ENCODE measurements at regions not wholly inside any gene's neighbourhood (a gene's known extent, or its start where the extent isn't known, plus 50 kb on each side); places are given as distances from the start of the nearest gene placed in this dataset.

DNA sequence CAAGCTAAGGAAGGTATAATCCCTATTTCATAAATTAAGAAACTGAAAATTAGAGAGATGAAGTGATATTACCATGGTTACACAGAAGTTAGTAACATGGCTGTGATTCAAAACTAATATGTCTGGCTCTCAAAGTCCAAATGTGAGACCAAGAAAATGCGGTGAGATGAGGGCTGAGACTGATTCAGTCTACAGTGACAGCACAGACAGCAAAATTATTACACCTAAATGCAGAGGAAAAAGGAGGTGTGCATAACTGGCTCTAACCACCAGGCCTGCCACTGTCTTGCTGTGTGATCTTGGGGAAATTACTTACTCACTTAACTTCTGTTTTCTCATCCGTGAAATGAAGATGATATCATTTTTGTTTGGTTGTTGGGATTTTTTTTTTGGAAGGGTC is 270.0 kb upstream of the SOX9 start:
- Histone ChIP-seq H3K27ac (no peak overlapping the region), H3K9me3 (no peaks in the 10 kb centered on the region), H3K27me3 (no peaks in the 10 kb centered on the region), H3K36me3 (no peaks in the 10 kb centered on the region), H3K4me3 (no peak overlapping the region), H3K4me1 (no peaks in the 10 kb centered on the region)
- intact Hi-C loops (cut with DNase I): no loop called here
- TF ChIP-seq, protein P1, sequence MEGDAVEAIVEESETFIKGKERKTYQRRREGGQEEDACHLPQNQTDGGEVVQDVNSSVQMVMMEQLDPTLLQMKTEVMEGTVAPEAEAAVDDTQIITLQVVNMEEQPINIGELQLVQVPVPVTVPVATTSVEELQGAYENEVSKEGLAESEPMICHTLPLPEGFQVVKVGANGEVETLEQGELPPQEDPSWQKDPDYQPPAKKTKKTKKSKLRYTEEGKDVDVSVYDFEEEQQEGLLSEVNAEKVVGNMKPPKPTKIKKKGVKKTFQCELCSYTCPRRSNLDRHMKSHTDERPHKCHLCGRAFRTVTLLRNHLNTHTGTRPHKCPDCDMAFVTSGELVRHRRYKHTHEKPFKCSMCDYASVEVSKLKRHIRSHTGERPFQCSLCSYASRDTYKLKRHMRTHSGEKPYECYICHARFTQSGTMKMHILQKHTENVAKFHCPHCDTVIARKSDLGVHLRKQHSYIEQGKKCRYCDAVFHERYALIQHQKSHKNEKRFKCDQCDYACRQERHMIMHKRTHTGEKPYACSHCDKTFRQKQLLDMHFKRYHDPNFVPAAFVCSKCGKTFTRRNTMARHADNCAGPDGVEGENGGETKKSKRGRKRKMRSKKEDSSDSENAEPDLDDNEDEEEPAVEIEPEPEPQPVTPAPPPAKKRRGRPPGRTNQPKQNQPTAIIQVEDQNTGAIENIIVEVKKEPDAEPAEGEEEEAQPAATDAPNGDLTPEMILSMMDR (IDR thresholded peaks at IDR 0.05): no peak
- no peak for TF ChIP-seq POLR2A (IDR thresholded peaks at IDR 0.05)
- no peak for TF ChIP-seq POLR2AphosphoS5 (IDR thresholded peaks at IDR 0.05; ENCODE audit: insufficient read depth in 1 of 2, low read depth in 1 of 2)
- DNase-seq (ENCODE audit: extremely low spot score in 2 of 2): no peak

DNA sequence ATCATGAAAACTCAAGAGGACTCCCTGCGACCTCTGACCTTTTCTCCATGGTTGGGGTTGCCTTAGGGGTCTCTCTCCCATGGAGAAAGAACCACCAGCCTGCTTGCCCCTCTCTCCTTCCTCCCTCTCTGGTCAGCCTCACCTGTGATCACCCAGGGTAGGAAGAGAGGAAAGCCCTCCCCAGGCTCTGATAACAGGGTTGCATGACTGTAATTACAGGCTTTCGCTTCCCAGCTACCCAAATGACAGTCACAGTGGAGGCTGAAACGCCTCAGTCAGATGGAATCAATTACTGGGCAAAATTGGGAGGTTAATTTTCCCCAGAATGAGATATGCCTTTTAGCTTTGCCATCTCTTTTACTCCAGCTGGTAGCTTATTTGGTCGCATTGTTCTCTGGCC is 265.8 kb upstream of the SOX9 start:
- intact Hi-C loops (cut with DNase I): no loop called here
- TF ChIP-seq, protein P1 (IDR thresholded peaks at IDR 0.05): no peak
- no peak for TF ChIP-seq POLR2AphosphoS5 (IDR thresholded peaks at IDR 0.05; ENCODE audit: insufficient read depth in 1 of 2, low read depth in 1 of 2)
- no peak for TF ChIP-seq POLR2A (IDR thresholded peaks at IDR 0.05)
- DNase-seq (ENCODE audit: extremely low spot score in 2 of 2): no peak

DNA sequence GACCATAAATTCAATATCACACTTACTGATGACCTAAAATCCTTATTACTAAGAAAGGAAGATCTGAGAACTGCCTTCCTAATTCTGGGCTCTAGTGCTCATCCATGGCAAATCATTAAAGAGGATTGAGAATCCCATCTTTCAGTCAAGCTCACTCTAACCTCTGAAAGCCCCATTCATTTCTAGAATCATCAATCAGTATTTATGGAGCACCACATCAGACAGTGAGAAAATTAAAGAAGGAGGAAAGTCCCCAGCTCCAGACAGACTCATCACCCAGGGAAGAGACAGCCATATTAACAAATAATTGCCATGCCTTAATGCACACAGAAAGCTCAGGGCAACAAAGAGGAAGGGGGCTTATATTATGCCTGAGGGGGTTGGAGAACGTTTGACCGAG is 256.1 kb upstream of the SOX9 start:
- H3K27ac ChIP-seq: no peak overlapping the region
- H3K27me3 ChIP-seq: no peaks in the 10 kb centered on the region
- no peaks in the 10 kb centered on the region for H3K4me1 ChIP-seq
- no peak for DNase-seq (ENCODE audit: extremely low spot score in 2 of 2)
- H3K36me3 ChIP-seq: no peaks in the 10 kb centered on the region
- H3K9me3 ChIP-seq: no peaks in the 10 kb centered on the region
- no peak overlapping the region for H3K4me3 ChIP-seq
- intact Hi-C loops (cut with DNase I): no loop called here
- TF ChIP-seq POLR2AphosphoS5 (IDR thresholded peaks at IDR 0.05; ENCODE audit: insufficient read depth in 1 of 2, low read depth in 1 of 2) (no peak), POLR2A (IDR thresholded peaks at IDR 0.05) (no peak)
- TF ChIP-seq, protein P1 (IDR thresholded peaks at IDR 0.05): no peak

More for the DNA sequence above, 265.8 kb upstream of the SOX9 start:
- Histone ChIP-seq H3K4me3 (no peak overlapping the region), H3K9me3 (no peaks in the 10 kb centered on the region), H3K36me3 (no peaks in the 10 kb centered on the region), H3K27me3 (no peaks in the 10 kb centered on the region), H3K27ac (no peak overlapping the region), H3K4me1 (no peaks in the 10 kb centered on the region)

DNA sequence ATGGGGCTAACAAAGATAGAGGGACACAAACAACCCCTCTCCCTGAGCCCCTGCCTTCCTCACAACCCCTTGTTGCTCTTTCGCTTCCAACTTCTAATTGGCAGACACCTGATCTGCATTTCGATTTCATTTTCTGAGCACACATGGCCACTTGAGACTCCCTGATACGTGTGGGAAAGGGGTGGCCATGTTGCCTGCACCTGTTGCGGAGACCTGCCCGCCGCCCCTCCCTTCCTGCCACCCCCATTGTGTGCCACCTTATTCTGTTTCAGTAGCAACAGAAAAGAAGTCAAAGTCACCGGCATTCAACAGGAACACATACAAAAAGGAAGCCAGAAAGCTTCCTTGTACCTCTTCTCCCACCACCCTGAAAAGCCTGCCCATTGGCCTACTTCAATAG is 254.7 kb upstream of the SOX9 start:
- H3K36me3 ChIP-seq: no peaks in the 10 kb centered on the region
- no peaks in the 10 kb centered on the region for H3K27me3 ChIP-seq
- DNase-seq (ENCODE audit: extremely low spot score in 2 of 2): no peak
- intact Hi-C loops (cut with DNase I): no loop called here
- no peak overlapping the region for H3K4me3 ChIP-seq
- no peaks in the 10 kb centered on the region for H3K9me3 ChIP-seq
- H3K4me1 ChIP-seq: no peaks in the 10 kb centered on the region
- TF ChIP-seq POLR2A (IDR thresholded peaks at IDR 0.05) (no peak), POLR2AphosphoS5 (IDR thresholded peaks at IDR 0.05; ENCODE audit: insufficient read depth in 1 of 2, low read depth in 1 of 2) (no peak)
- TF ChIP-seq, protein P1 (IDR thresholded peaks at IDR 0.05): no peak
- no peak overlapping the region for H3K27ac ChIP-seq

DNA sequence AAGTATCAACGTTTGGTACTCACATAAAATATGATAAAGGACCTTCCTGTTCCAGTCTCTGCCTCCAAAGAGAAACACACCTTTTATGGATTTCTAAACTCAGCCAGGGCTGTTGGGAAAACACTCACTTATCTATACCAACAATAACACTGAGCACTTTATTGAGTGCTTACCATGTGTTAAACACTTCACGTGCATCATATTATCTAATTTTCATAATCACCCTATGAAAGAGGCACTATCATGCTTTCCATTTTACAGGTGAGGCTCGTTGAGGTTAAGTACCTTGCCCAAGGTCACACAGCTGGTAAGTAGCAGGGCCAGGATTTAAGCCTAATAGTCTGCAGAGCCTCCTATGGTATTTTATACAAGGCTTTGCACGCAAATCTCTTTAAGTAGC is 251.5 kb upstream of the SOX9 start:
- no peak for DNase-seq (ENCODE audit: extremely low spot score in 2 of 2)
- TF ChIP-seq POLR2A (IDR thresholded peaks at IDR 0.05) (no peak), POLR2AphosphoS5 (IDR thresholded peaks at IDR 0.05; ENCODE audit: insufficient read depth in 1 of 2, low read depth in 1 of 2) (no peak)
- TF ChIP-seq, protein P1 (IDR thresholded peaks at IDR 0.05): no peak
- no peaks in the 10 kb centered on the region for H3K9me3 ChIP-seq

More for the DNA sequence above, 251.5 kb upstream of the SOX9 start:
- H3K4me1 ChIP-seq: no peaks in the 10 kb centered on the region
- no peak overlapping the region for H3K4me3 ChIP-seq
- no peaks in the 10 kb centered on the region for H3K36me3 ChIP-seq
- H3K27ac ChIP-seq: no peak overlapping the region
- no peaks in the 10 kb centered on the region for H3K27me3 ChIP-seq
- intact Hi-C loops (cut with DNase I): no loop called here

All from vagina (tissue), 2 donors.